ENCODE measurements at regions not wholly inside any gene's neighbourhood (a gene's known extent, or its start where the extent isn't known, plus 50 kb on each side); places are given as distances from the start of the nearest gene placed in this dataset.

DNA sequence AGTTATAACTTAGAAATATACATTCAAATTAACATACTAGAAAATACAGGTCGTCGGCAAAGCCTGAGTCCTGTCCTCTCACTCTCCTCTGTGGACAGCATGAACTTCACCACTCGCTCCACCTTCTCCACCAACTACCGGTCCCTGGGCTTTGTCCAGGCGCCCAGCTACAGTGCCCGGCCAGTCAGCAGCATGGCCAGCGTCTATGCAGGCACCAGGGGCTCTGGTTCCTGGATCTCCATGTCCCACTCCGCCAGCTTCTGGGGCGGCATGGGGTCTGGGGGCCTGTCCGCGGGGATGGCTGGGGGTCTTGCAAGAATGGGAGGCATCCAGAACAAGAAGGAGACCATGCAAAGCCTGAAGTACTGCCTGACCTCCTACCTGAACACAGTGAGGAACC, 319.4 kb downstream of the ZFHX3 start:
- Histone ChIP-seq H3K36me3 (ENCODE audit: control insufficient read depth, insufficient read depth, low read length) (no peaks in the 10 kb centered on the region), H3K27me3 (ENCODE audit: control insufficient read depth in 2 of 2, insufficient read depth in 2 of 2, low read length in 2 of 2) (no peaks in the 10 kb centered on the region), H4K20me1 (replicated peaks; ENCODE audit: control insufficient read depth, insufficient read depth, low read length) (no peaks in the 10 kb centered on the region), H3K4me3 (no peak overlapping the region), H3K9me1 (ENCODE audit: control insufficient read depth, insufficient read depth, low read length) (no peaks in the 10 kb centered on the region), H3K9ac (ENCODE audit: insufficient read depth in 1 of 2, low read depth in 2 of 2, low read length in 2 of 2) (no peak overlapping the region), H3K27ac (ENCODE audit: extremely low read depth, low read depth, low read length) (no peak overlapping the region), H2AFZ (ENCODE audit: low read depth, low read length) (no peak overlapping the region), H3K4me2 (ENCODE audit: insufficient read depth, low read length) (no peak overlapping the region), H3K4me1 (replicated peaks in 1 of 2; ENCODE audit: control insufficient read depth in 2 of 2, insufficient read depth in 2 of 2, low read length in 2 of 2) (no peaks in the 10 kb centered on the region), H3K79me2 (ENCODE audit: control insufficient read depth, insufficient read depth, low read length) (no peaks in the 10 kb centered on the region), H3K9me3 (replicated peaks; ENCODE audit: control insufficient read depth, insufficient read depth, low read depth, low read length) (no peaks in the 10 kb centered on the region)
- no peak for TF ChIP-seq MCM5 (IDR thresholded peaks at IDR 0.05; ENCODE audit: low read depth)
- no peak for TF ChIP-seq ZNF324 (CRISPR knock-in tag; IDR thresholded peaks at IDR 0.05)
- ChIA-PET POLR2A (no interaction called here), CTCF (ENCODE audit: low intra/inter-chr PET ratio) (interaction anchor here (0.7 kb wide), 1 partner anchor 599 kb away, joined by 4 read pairs; no protein-coding TSS in a partner anchor)
- no peak for FAIRE-seq
- no peak for ATAC-seq
- DNase-seq (ENCODE audit: extremely low read depth in 1 of 4, low spot score in 3 of 4): no peak
- WGBS (ENCODE audit: insufficient coverage, low coverage, missing lambda C conversion rate): 58% methylated on average over 11 of the region's 11 CpGs
- intact Hi-C loops (cut with micrococcal nuclease) (loop anchor here (2.0 kb wide), 1 partner anchor 226 kb away; no protein-coding TSS in a partner anchor), in situ Hi-C loops (cut with MboI) (no loop called here)
- BruUV-seq (replicated peaks): no TSS peak

GRCh38 chr16:72727565-72727964, 320.4 kb downstream of the ZFHX3 start:
- Histone ChIP-seq H3K9me3 (replicated peaks; ENCODE audit: control insufficient read depth, insufficient read depth, low read depth, low read length) (no peaks in the 10 kb centered on the region), H3K4me3 (no peak overlapping the region), H3K79me2 (ENCODE audit: control insufficient read depth, insufficient read depth, low read length) (no peaks in the 10 kb centered on the region), H3K36me3 (ENCODE audit: control insufficient read depth, insufficient read depth, low read length) (no peaks in the 10 kb centered on the region), H2AFZ (ENCODE audit: low read depth, low read length) (no peak overlapping the region), H3K27ac (ENCODE audit: extremely low read depth, low read depth, low read length) (no peak overlapping the region), H3K9ac (ENCODE audit: insufficient read depth in 1 of 2, low read depth in 2 of 2, low read length in 2 of 2) (no peak overlapping the region), H3K9me1 (ENCODE audit: control insufficient read depth, insufficient read depth, low read length) (no peaks in the 10 kb centered on the region), H4K20me1 (replicated peaks; ENCODE audit: control insufficient read depth, insufficient read depth, low read length) (no peaks in the 10 kb centered on the region), H3K4me1 (replicated peaks in 1 of 2; ENCODE audit: control insufficient read depth in 2 of 2, insufficient read depth in 2 of 2, low read length in 2 of 2) (no peaks in the 10 kb centered on the region), H3K27me3 (ENCODE audit: control insufficient read depth in 2 of 2, insufficient read depth in 2 of 2, low read length in 2 of 2) (no peaks in the 10 kb centered on the region), H3K4me2 (ENCODE audit: insufficient read depth, low read length) (no peak overlapping the region)
- intact Hi-C loops (cut with micrococcal nuclease) (no loop called here), in situ Hi-C loops (cut with MboI) (no loop called here)
- DNase-seq (ENCODE audit: extremely low read depth in 1 of 4, low spot score in 3 of 4) (no peak), ATAC-seq (no peak), FAIRE-seq (no peak)
- BruUV-seq (replicated peaks): no TSS peak
- POLR2A ChIA-PET: no interaction called here
- CTCF ChIA-PET (ENCODE audit: low intra/inter-chr PET ratio): interaction anchor here (0.7 kb wide), 1 partner anchor 598 kb away, joined by 4 read pairs; no protein-coding TSS in a partner anchor
- WGBS (ENCODE audit: insufficient coverage, low coverage, missing lambda C conversion rate): 50% methylated on average over 1 of the region's 1 CpG
- TF ChIP-seq, protein P1, sequence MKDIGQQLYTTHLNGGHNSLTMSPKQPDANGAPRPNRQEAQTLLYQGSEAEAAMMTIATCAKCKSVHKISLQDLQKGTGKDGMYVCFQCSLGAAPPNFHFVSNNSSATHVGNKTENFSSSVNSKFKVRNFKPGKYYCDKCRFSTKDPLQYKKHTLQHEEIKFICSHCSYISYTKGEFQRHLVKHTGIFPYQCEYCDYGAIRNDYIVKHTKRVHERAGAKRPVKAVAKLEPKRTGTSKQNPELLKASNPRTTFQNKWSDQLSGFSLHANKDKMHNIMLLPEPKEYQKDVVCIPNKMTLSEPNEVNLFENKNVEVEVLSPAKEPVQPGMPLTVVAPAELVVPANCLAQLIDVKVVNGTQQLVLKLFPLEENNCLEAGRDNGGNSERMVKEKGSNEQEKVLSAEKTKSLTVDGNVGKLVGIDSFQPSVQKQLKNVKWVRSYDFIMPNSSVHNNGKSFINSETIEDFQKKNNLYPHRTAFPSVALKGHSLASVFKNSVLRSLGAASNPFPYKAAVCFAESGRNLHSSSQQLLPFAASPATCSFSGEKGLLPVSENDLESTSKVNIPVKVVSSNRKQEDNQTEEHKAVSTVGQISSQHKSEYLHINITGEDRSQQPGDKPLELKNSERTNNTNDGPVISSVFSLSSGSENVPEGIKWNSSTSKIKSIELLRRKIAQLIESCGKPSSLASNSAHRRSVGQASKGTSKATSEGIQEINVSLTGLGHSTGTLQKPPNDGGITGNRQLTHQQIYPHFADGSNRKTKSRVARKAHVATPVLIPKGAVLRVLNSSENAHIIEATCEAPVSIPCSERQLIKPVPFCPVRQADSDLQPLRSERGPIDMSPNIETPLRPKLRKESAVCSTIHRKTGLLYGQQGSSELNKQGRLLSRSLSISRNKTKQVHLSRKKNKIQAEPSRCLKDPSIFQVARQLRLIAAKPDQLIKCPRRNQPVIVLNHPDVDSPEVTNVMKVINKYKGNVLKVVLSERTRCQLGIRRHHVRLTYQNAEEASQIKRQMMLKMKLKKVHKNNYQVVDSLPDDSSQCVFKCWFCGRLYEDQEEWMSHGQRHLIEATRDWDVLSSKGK (CRISPR knock-in tag; IDR thresholded peaks at IDR 0.05): no peak
- no peak for TF ChIP-seq TEAD2 (tag; IDR thresholded peaks at IDR 0.05)
- TF ChIP-seq ZNF23 (CRISPR knock-in tag; IDR thresholded peaks at IDR 0.05): no peak
- TF ChIP-seq TAF15 (IDR thresholded peaks at IDR 0.05; ENCODE audit: low read depth, low read length): no peak
- TF ChIP-seq JUN (IDR thresholded peaks at IDR 0.05; ENCODE audit: borderline replicate concordance, low read depth, low read length): no peak
- TF ChIP-seq JUN (CRISPR knock-in tag; IDR thresholded peaks at IDR 0.05; ENCODE audit: borderline replicate concordance): no peak
- TF ChIP-seq ARID4B (CRISPR knock-in tag; IDR thresholded peaks at IDR 0.05): no peak

All from K562 (cell line).